ENCODE measurements at regions not wholly inside any gene's neighbourhood (a gene's known extent, or its start where the extent isn't known, plus 50 kb on each side); places are given as distances from the start of the nearest gene placed in this dataset.

DNA sequence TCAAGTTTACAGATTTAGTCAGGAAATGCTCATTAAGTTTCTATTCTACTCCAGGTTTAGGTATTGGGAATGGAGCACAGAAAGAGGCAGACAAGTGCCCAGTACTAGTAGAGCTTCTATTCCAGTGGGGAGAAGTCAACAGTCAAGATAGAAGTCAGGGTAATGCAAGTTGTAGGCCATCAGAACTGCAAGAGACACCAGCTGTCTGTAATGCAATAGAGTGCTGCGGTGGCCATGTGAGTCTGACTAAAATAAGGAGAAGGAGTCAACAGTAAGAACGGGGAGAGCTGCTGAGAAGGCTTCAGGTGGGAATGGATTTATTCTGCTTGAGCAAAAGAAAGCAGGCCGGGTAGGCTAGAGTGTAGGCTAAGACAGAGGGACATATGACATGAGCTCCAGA lies 515.0 kb downstream of the QKI start:
- TF ChIP-seq, protein P1, sequence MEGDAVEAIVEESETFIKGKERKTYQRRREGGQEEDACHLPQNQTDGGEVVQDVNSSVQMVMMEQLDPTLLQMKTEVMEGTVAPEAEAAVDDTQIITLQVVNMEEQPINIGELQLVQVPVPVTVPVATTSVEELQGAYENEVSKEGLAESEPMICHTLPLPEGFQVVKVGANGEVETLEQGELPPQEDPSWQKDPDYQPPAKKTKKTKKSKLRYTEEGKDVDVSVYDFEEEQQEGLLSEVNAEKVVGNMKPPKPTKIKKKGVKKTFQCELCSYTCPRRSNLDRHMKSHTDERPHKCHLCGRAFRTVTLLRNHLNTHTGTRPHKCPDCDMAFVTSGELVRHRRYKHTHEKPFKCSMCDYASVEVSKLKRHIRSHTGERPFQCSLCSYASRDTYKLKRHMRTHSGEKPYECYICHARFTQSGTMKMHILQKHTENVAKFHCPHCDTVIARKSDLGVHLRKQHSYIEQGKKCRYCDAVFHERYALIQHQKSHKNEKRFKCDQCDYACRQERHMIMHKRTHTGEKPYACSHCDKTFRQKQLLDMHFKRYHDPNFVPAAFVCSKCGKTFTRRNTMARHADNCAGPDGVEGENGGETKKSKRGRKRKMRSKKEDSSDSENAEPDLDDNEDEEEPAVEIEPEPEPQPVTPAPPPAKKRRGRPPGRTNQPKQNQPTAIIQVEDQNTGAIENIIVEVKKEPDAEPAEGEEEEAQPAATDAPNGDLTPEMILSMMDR (IDR thresholded peaks at IDR 0.05; ENCODE audit: control extremely low read depth, extremely low read depth, low read depth, missing control alignments), result no peak
- ChIA-PET POLR2A (no interaction called here), CTCF (interaction anchor here (1.1 to 1.2 kb wide), 2 partner anchors 27 to 38 kb away, joined by 3 read pairs; no protein-coding TSS in a partner anchor)
- no peak for DNase-seq (ENCODE audit: extremely low spot score)

DNA sequence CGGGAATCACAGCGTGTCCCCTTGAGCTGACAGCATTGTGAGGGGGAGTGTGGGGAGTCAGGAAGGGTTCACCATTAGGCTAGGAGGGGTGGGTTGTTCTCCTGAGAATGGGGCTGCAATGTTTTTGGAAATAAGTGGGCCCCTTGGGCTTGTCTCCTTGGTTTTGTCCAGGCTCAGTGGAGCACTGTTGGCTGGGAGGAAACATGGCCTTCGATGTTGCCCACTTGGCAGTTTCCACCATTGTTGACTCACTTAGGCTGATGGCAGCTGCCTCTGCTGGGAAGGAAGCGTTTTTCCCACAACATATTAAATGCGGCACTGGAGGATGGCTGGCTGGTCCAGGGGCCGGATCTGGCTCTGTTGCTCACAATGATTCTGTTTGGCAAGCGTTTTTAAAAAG lies 512.1 kb downstream of the QKI start:
- ChIA-PET POLR2A (no interaction called here), CTCF (interaction anchor here (1.4 to 1.8 kb wide), 2 partner anchors 20 to 30 kb away, joined by 3 to 6 read pairs; no protein-coding TSS in a partner anchor)
- TF ChIP-seq, protein P1 (IDR thresholded peaks at IDR 0.05; ENCODE audit: control extremely low read depth, extremely low read depth, low read depth, missing control alignments), result no peak
- DNase-seq (ENCODE audit: extremely low spot score), result no peak

DNA sequence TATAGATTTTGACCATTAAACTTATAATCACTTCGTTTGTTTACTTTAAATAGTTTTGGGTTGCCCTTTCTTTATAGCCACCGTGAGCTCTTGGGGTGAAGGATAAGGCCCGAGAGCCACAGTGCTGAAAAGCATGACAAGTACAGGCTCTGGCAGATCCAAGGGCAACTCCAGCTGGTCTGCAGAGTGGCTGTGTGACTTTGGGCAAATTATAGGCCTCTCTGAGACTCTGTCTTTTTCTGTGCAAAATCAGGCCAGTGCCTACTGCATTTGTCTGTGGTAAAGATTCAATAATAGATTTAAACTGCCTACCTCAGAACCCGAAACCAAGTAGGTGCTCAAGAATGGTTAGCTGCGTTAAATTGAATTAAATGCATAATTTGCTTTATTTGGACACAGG lies 511.3 kb downstream of the QKI start:
- ChIA-PET CTCF (no interaction called here), POLR2A (no interaction called here)
- DNase-seq (ENCODE audit: extremely low spot score), result no peak
- TF ChIP-seq, protein P1 (IDR thresholded peaks at IDR 0.05; ENCODE audit: control extremely low read depth, extremely low read depth, low read depth, missing control alignments), result no peak

DNA sequence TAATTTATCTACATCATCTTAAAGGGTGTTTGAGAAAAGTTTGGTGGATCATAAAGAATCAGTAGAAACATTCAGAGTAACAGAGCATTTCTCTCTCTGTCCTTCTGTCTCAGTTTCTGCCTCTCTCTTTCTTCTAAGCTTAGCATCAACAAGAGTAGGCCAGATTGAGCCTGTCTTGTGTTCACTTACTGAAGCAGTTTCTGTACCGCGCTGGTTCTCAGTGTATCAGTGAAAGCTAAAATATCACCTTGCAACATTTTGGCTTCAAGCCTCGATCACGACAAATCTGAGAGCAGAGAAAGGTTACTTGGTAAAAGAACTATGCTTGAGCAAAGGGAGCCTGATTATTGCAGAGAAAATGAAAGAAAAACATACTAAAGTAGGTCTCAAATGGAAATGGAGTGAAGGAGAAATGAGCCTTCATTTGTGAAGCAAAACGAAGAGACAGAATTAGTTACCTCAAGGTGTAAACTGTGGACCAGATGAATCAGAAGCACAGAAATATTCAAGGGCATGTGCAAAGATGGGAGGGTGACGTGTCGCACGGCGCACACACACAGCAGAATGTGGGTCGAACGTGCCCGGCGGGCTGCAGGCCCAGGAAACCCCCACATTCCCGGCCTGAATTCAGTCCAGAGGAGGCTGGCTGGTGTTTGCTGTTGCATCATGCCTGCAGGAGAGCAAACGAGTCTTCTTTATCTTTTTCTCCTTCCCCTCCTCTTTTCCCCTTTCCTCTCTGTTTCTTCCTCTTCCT lies 509.3 kb downstream of the QKI start:
- TF ChIP-seq, protein P1 (IDR thresholded peaks at IDR 0.05; ENCODE audit: control extremely low read depth, extremely low read depth, low read depth, missing control alignments), result no peak
- POLR2A ChIA-PET, result no interaction called here
- DNase-seq (ENCODE audit: extremely low spot score), result no peak
- CTCF ChIA-PET, result interaction anchor here (1.2 kb wide), 1 partner anchor 14 kb away, joined by 3 read pairs; no protein-coding TSS in a partner anchor

DNA sequence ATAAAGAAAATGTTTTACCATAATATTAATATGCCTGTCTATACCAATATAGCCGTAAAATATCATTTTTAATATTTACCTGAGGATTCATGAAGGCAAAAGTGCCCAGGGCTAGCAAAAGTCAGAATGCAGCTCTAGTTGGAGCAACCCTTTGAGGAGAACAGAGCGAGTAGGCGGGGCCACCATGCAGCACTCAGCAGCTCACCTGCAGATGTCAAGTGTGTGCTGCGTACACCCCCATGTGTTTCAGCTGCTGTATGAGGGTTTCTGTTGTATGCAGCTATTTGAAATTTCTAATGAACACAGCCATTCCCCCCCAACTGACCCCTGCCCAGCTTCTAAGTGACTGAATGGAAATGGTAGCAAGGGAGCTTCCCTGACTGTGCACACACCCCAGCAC lies 508.0 kb downstream of the QKI start:
- TF ChIP-seq, protein P1 (IDR thresholded peaks at IDR 0.05; ENCODE audit: control extremely low read depth, extremely low read depth, low read depth, missing control alignments), result no peak
- CTCF ChIA-PET, result interaction anchor here (0.7 to 1.0 kb wide), 2 partner anchors 34 to 93 kb away, joined by 3 to 4 read pairs; no protein-coding TSS in a partner anchor
- no peak for DNase-seq (ENCODE audit: extremely low spot score)
- POLR2A ChIA-PET, result no interaction called here

DNA sequence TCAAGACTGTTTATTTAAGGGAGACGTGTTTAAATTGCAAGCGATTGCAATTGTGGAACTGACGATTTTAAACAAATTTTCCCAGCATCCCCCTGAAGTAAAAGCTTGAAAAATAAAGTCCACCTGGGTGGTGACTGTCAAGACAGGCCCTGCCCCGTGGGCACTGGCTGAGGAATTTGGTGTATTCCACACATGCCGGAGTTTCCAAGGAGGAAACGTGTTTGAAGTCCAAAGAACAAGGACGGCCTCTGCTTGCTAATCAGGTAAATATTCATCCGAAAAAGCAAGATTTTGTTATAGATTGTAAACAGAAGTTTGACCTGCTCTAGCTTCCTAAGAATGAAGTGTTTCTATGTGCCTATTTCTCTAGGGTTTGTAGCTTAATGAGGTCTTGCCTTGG lies 505.1 kb downstream of the QKI start:
- ChIA-PET CTCF (no interaction called here), POLR2A (no interaction called here)
- TF ChIP-seq, protein P1 (IDR thresholded peaks at IDR 0.05; ENCODE audit: control extremely low read depth, extremely low read depth, low read depth, missing control alignments), result no peak
- no peak for DNase-seq (ENCODE audit: extremely low spot score)

All from GM10248 (cell line).